Trophoblast cell (in vitro differentiated cells and primary cell): ENCODE measurements at regions not wholly inside any gene's neighbourhood (a gene's known extent, or its start where the extent isn't known, plus 50 kb on each side); places are given as distances from the start of the nearest gene placed in this dataset.

Source experiments
- DNase-seq, 2 donors: peaks; one replicate each; pipeline ENCODE4 v3.0.0-alpha.2; 2016
- H2AFZ ChIP-seq: 2 replicates; pipeline ENCODE4 v1.6.1; 2013; ENCODE audit warnings: low read length, moderate library complexity, mild to moderate bottlenecking; ENCODE audit not compliant: insufficient read depth, poor library complexity
- H2AK5ac ChIP-seq: 2 replicates; pipeline ENCODE4 v1.6.1; 2013; ENCODE audit warnings: mild to moderate bottlenecking, low read length
- H2BK120ac ChIP-seq: 2 replicates; pipeline ENCODE4 v1.6.1; 2013; ENCODE audit warnings: low read length, mild to moderate bottlenecking, moderate library complexity; ENCODE audit not compliant: insufficient read depth, poor library complexity
- H2BK12ac ChIP-seq: 2 replicates; pipeline ENCODE4 v1.6.1; 2013; ENCODE audit warnings: mild to moderate bottlenecking, low read length, moderate library complexity
- H2BK5ac ChIP-seq: 2 replicates; pipeline ENCODE4 v1.6.1; 2013; ENCODE audit warnings: low read length, low read depth, moderate library complexity, mild to moderate bottlenecking; ENCODE audit not compliant: poor library complexity
- H3K14ac ChIP-seq: 2 replicates; pipeline ENCODE4 v1.6.1; 2013; ENCODE audit warnings: mild to moderate bottlenecking, low read length
- H3K18ac ChIP-seq: 2 replicates; pipeline ENCODE4 v1.6.1; 2013; ENCODE audit warnings: mild to moderate bottlenecking, low read length
- H3K23ac ChIP-seq: 2 replicates; pipeline ENCODE4 v1.6.1; 2013; ENCODE audit warnings: low read length
- H3K27ac ChIP-seq: 2 replicates; pipeline ENCODE4 v1.5.1; 2013; ENCODE audit warnings: low read depth, mild to moderate bottlenecking, inconsistent platforms, low read length, moderate library complexity
- H3K27me3 ChIP-seq: 2 replicates; pipeline ENCODE4 v1.6.1; 2013; ENCODE audit warnings: inconsistent platforms, mild to moderate bottlenecking, low read length, moderate library complexity; ENCODE audit not compliant: insufficient read depth
- H3K36me3 ChIP-seq, 2 experiments: 1 replicate in 1 of 2; 2 replicates in 1 of 2; pipeline ENCODE4 v1.6.1; 2013; ENCODE audit warnings: low read length in 2 of 2, mild to moderate bottlenecking in 2 of 2, moderate library complexity in 1 of 2; ENCODE audit not compliant: insufficient read depth in 2 of 2, control insufficient read depth in 1 of 2
- H3K4ac ChIP-seq: 2 replicates; pipeline ENCODE4 v1.6.1; 2013; ENCODE audit warnings: low read depth, mild to moderate bottlenecking, low read length, moderate library complexity
- H3K4me1 ChIP-seq, 2 experiments: 1 replicate in 1 of 2; 2 replicates in 1 of 2; pipeline ENCODE4 v1.6.1; 2013; ENCODE audit warnings: low read length in 2 of 2, mild to moderate bottlenecking in 2 of 2, moderate library complexity in 1 of 2; ENCODE audit not compliant: insufficient read depth in 2 of 2, control insufficient read depth in 1 of 2
- H3K4me2 ChIP-seq: 2 replicates; pipeline ENCODE4 v1.6.1; 2013; ENCODE audit warnings: inconsistent platforms, mild to moderate bottlenecking, low read length, moderate library complexity
- H3K4me3 ChIP-seq: 2 replicates; pipeline ENCODE4 v1.5.1; 2013; ENCODE audit warnings: mild to moderate bottlenecking, low read depth, low read length, inconsistent platforms
- H3K79me1 ChIP-seq: one replicate; pipeline ENCODE4 v1.6.1; 2013; ENCODE audit warnings: low read length
- H3K79me2 ChIP-seq: 2 replicates; pipeline ENCODE4 v1.6.1; 2013; ENCODE audit warnings: low read length, mild to moderate bottlenecking; ENCODE audit not compliant: control insufficient read depth, insufficient read depth, poor library complexity
- H3K9ac ChIP-seq: 2 replicates; pipeline ENCODE4 v1.6.1; 2013; ENCODE audit warnings: mild to moderate bottlenecking, low read length
- H3K9me3 ChIP-seq: 2 replicates; pipeline ENCODE4 v1.6.1; 2013; ENCODE audit warnings: low read depth, mild to moderate bottlenecking, control low read depth, inconsistent platforms, low read length; ENCODE audit not compliant: insufficient read depth
- H4K12ac ChIP-seq: 2 replicates; pipeline ENCODE4 v1.6.1; 2013; ENCODE audit warnings: low read depth, mild to moderate bottlenecking, low read length, moderate library complexity
- H4K8ac ChIP-seq: 2 replicates; pipeline ENCODE4 v1.6.1; 2013; ENCODE audit warnings: low read depth, mild to moderate bottlenecking, low read length, moderate library complexity
- H4K91ac ChIP-seq: one replicate; pipeline ENCODE4 v1.6.1; 2013; ENCODE audit warnings: low read depth, mild to moderate bottlenecking, low read length, moderate library complexity
- WGBS: extraction: QIAGEN DNeasy Blood & Tissue Kit; methylation state at CpG from one replicate; pipeline ENCODE4 v1.1.7; 2013; ENCODE audit warnings: missing lambda C conversion rate; ENCODE audit not compliant: insufficient read length, insufficient coverage; ENCODE audit errors: extremely low coverage; 5-methylcytosine and 5-hydroxymethylcytosine counted together

- Histone ChIP-seq H3K4ac (no peak overlapping the region), H2BK12ac (no peak overlapping the region), H2AK5ac (no peak overlapping the region), H2AFZ (no peak overlapping the region), H3K18ac (no peak overlapping the region), H2BK5ac (no peak overlapping the region), H3K27me3 (no peaks in the 10 kb centered on the region), H3K79me2 (no peaks in the 10 kb centered on the region), H3K27ac (no peak overlapping the region), H4K12ac (no peak overlapping the region), H3K36me3 (no peaks in the 10 kb centered on the region), H3K79me1 (no peaks in the 10 kb centered on the region), H3K4me3 (no peak overlapping the region), H3K4me1 (no peaks in the 10 kb centered on the region), H4K91ac (no peak overlapping the region), H3K4me2 (no peak overlapping the region), H2BK120ac (no peak overlapping the region), H3K9me3 (no peaks in the 10 kb centered on the region), H3K23ac (no peak overlapping the region), H3K14ac (no peak overlapping the region), H3K9ac (no peak overlapping the region), H4K8ac (no peak overlapping the region)
- peak; percentile 51 to 70 for DNase-seq
Measured at GRCh38 chr6:81623106-81623759, 129.2 kb downstream of the TENT5A start.

GRCh38 chr6:81621816-81622395 is 130.6 kb downstream of the TENT5A start:
- Histone ChIP-seq H3K36me3 (no peaks in the 10 kb centered on the region), H3K27ac (no peak overlapping the region), H2AFZ (no peak overlapping the region)

GRCh38 chr6:81614292-81614691 is 138.2 kb downstream of the TENT5A start:
- H3K4me2 ChIP-seq, result no peak overlapping the region
- H3K36me3 ChIP-seq, result no peaks in the 10 kb centered on the region
- no peak overlapping the region for H2BK12ac ChIP-seq
- H4K12ac ChIP-seq, result no peak overlapping the region
- H4K91ac ChIP-seq, result no peak overlapping the region
- H3K9me3 ChIP-seq, result no peaks in the 10 kb centered on the region
- no CpG with 5 or more reads among the region's 1 CpG for WGBS
- no peaks in the 10 kb centered on the region for H3K27me3 ChIP-seq
- no peak overlapping the region for H2AFZ ChIP-seq
- H3K23ac ChIP-seq, result no peak overlapping the region
- peak in 1 of 2 donors; percentile 66 for DNase-seq
- no peak overlapping the region for H2BK120ac ChIP-seq
- H3K18ac ChIP-seq, result no peak overlapping the region
- no peak overlapping the region for H2BK5ac ChIP-seq
- H3K9ac ChIP-seq, result no peak overlapping the region
- H3K79me1 ChIP-seq, result no peaks in the 10 kb centered on the region
- H3K79me2 ChIP-seq, result no peaks in the 10 kb centered on the region
- peaks cover 0 to 2% of the 10 kb centered on the region in 2 experiments for H3K4me1 ChIP-seq
- no peak overlapping the region for H3K4me3 ChIP-seq
- H3K27ac ChIP-seq, result no peak overlapping the region
- H4K8ac ChIP-seq, result no peak overlapping the region
- H2AK5ac ChIP-seq, result no peak overlapping the region
- no peak overlapping the region for H3K4ac ChIP-seq
- H3K14ac ChIP-seq, result no peak overlapping the region

More at GRCh38 chr6:81621816-81622395, 130.6 kb downstream of the TENT5A start:
- Histone ChIP-seq H3K9ac (no peak overlapping the region), H4K8ac (no peak overlapping the region), H3K4me2 (no peak overlapping the region), H3K4me3 (no peak overlapping the region), H3K9me3 (no peaks in the 10 kb centered on the region), H3K79me1 (no peaks in the 10 kb centered on the region), H3K4me1 (no peaks in the 10 kb centered on the region), H3K23ac (no peak overlapping the region), H4K12ac (no peak overlapping the region), H2AK5ac (no peak overlapping the region), H2BK12ac (no peak overlapping the region), H2BK120ac (no peak overlapping the region), H3K27me3 (no peaks in the 10 kb centered on the region), H3K18ac (no peak overlapping the region), H3K79me2 (no peaks in the 10 kb centered on the region), H3K14ac (no peak overlapping the region), H2BK5ac (no peak overlapping the region), H3K4ac (no peak overlapping the region), H4K91ac (no peak overlapping the region)
- no CpG with 5 or more reads among the region's 2 CpGs for WGBS
- DNase-seq, result peak in 1 of 2 donors; percentile 71

DNA sequence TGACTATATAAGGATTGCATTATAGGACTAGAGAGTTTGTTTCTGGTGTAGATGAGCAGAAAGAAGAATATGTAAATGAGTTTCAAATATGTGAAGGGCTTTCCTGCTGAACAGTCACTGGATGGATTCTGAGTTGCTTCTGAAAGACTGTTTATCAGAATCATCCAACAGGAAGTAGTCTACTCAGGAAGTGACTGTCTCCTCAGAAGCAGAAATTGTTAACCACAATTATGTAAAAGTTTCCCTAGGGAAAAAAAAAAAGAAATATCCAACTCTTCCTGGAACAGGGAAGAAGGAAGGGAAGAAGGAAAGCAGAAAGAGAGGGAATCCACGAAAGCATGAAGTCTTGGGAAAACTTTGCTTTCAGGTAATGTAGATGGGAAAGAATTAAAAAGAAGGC is 138.9 kb downstream of the TENT5A start:
- H3K9me3 ChIP-seq, result no peaks in the 10 kb centered on the region
- H3K79me2 ChIP-seq, result no peaks in the 10 kb centered on the region
- H2BK5ac ChIP-seq, result no peak overlapping the region
- H3K4me1 ChIP-seq, result peaks cover 0 to 2% of the 10 kb centered on the region in 2 experiments
- H2AFZ ChIP-seq, result no peak overlapping the region
- no peak overlapping the region for H3K27ac ChIP-seq
- no peak overlapping the region for H2AK5ac ChIP-seq
- no peaks in the 10 kb centered on the region for H3K27me3 ChIP-seq
- no peak overlapping the region for H2BK12ac ChIP-seq
- no peak overlapping the region for H3K23ac ChIP-seq
- no peak overlapping the region for H3K4me3 ChIP-seq
- WGBS, result no CpG with 5 or more reads among the region's 1 CpG
- no peak overlapping the region for H4K12ac ChIP-seq
- no peak overlapping the region for H3K18ac ChIP-seq
- no peak overlapping the region for H4K8ac ChIP-seq
- H3K14ac ChIP-seq, result no peak overlapping the region
- no peak overlapping the region for H3K4ac ChIP-seq
- no peak overlapping the region for H3K4me2 ChIP-seq
- H2BK120ac ChIP-seq, result no peak overlapping the region
- H3K36me3 ChIP-seq, result no peaks in the 10 kb centered on the region
- no peak overlapping the region for H4K91ac ChIP-seq
- DNase-seq, result no peak
- no peak overlapping the region for H3K9ac ChIP-seq
- H3K79me1 ChIP-seq, result no peaks in the 10 kb centered on the region
